OCI-LY3 (cell line): ENCODE measurements at regions not wholly inside any gene's neighbourhood (a gene's known extent, or its start where the extent isn't known, plus 50 kb on each side); places are given as distances from the start of the nearest gene placed in this dataset.

Experiments
- H2AFZ ChIP-seq: fragments of 200-600, 300-600 bp; shearing (Covaris generic); 2 replicates; pipeline ENCODE4 v1.6.0; 2014; ENCODE audit warnings: antibody characterized with exemption, low read depth, low read length
- H3K27ac ChIP-seq: fragments of 200-600, 300-600 bp; sonication (generic); 2 replicates; pipeline ENCODE4 v1.5.1; 2014; ENCODE audit warnings: mild to moderate bottlenecking, low read length, moderate library complexity, mixed read lengths
- H3K27me3 ChIP-seq: fragments of 200-600, 300-600 bp; sonication (generic); 2 replicates; pipeline ENCODE4 v1.6.1; 2014; ENCODE audit warnings: low read depth, low read length, mixed read lengths
- H3K36me3 ChIP-seq: fragments of 200-600, 300-600 bp; sonication (generic); replicated peaks from 2 replicates; pipeline ENCODE3; 2014; ENCODE audit warnings: low read depth, low read length, mixed read lengths
- H3K4me1 ChIP-seq: fragments of 300-600, 200-600 bp; sonication (generic); 2 replicates; pipeline ENCODE4 v1.6.1; 2014; ENCODE audit warnings: low read length, mixed read lengths
- H3K4me2 ChIP-seq: fragments of 200-600, 300-600 bp; sonication (generic); 2 replicates; pipeline ENCODE4 v1.6.1; 2014; ENCODE audit warnings: low read length, mixed read lengths
- H3K4me3 ChIP-seq: fragments of 300-600, 200-600 bp; sonication (generic); 2 replicates; pipeline ENCODE4 v1.5.1; 2014; ENCODE audit warnings: antibody characterized with exemption, mild to moderate bottlenecking, low read length, moderate library complexity
- H3K79me2 ChIP-seq: fragments of 300-600, 200-600 bp; shearing (Covaris generic); 2 replicates; pipeline ENCODE4 v1.6.1; 2014; ENCODE audit warnings: mild to moderate bottlenecking, low read length, mixed read lengths
- H3K9ac ChIP-seq: fragments of 300-600, 200-600 bp; shearing (Covaris generic); 2 replicates; pipeline ENCODE4 v1.6.0; 2014; ENCODE audit warnings: mild to moderate bottlenecking, low read length, moderate library complexity
- H3K9me3 ChIP-seq: fragments of 200-600, 300-600 bp; shearing (Covaris generic); 2 replicates; pipeline ENCODE4 v1.6.1; 2014; ENCODE audit warnings: low read length, mixed read lengths; ENCODE audit not compliant: insufficient read depth
- H4K20me1 ChIP-seq: fragments of 200-600, 300-600 bp; sonication (generic); 2 replicates; pipeline ENCODE4 v1.6.1; 2016; ENCODE audit warnings: low read length, mixed read lengths; ENCODE audit not compliant: insufficient read depth
- EZH2phosphoT487 ChIP-seq: fragments of 200-600 bp; shearing (Covaris generic); IDR thresholded peaks from 2 replicates; pipeline ENCODE4 v1.6.1; 2018; ENCODE audit warnings: antibody characterized with exemption, mixed run types, low read depth
- TF ChIP-seq, protein P1 (sequence below): fragments of 200-600, 300-600 bp; sonication (generic); IDR thresholded peaks from 2 replicates; pipeline ENCODE4 v1.5.1; 2014; ENCODE audit warnings: antibody characterized with exemption, low read length, low read depth

DNA sequence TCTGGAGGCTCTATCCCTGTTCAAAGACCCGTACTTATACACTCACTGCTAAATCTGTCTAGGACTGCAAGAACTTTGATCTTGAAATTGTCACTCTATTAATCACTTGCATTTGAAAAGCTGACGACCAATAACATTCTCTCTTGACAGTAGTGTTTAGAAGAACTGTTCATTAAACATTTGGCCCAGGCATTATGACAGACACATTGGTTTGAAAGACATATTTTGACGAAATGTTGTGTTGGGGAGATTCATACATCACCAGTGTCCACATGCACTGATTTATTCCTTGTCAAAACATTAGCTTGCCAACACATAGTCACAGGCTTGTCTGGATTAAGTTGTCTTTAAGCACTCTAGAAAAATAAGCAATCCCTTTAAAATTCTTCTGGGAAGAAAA, 951.3 kb downstream of the ADGRL2 start:
- Histone ChIP-seq H3K9me3 (no peaks in the 10 kb centered on the region), H3K9ac (no peak overlapping the region)
- TF ChIP-seq EZH2phosphoT487 = no peak
- TF ChIP-seq, protein P1, sequence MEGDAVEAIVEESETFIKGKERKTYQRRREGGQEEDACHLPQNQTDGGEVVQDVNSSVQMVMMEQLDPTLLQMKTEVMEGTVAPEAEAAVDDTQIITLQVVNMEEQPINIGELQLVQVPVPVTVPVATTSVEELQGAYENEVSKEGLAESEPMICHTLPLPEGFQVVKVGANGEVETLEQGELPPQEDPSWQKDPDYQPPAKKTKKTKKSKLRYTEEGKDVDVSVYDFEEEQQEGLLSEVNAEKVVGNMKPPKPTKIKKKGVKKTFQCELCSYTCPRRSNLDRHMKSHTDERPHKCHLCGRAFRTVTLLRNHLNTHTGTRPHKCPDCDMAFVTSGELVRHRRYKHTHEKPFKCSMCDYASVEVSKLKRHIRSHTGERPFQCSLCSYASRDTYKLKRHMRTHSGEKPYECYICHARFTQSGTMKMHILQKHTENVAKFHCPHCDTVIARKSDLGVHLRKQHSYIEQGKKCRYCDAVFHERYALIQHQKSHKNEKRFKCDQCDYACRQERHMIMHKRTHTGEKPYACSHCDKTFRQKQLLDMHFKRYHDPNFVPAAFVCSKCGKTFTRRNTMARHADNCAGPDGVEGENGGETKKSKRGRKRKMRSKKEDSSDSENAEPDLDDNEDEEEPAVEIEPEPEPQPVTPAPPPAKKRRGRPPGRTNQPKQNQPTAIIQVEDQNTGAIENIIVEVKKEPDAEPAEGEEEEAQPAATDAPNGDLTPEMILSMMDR = no peak

DNA sequence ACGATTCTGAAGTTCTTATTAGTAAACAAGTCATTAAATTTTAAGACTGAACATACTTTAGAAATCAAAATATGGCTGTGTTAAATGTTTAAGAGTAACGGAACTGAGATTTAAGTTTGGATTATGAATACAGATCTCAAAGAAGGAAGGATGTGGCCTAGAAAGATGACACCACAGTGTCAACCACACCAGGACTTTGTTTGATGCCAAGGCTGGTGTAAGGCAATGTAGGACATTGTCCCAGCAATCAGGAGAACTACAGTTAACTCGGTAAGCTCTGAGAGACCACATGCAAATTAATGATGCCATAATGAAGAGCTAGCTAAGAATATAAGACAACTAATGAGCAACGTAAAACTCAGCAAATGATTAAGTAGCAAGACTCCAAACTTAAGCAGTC, 932.9 kb downstream of the ADGRL2 start:
- H2AFZ ChIP-seq = no peak overlapping the region
- no peaks in the 10 kb centered on the region for H4K20me1 ChIP-seq
- no peak overlapping the region for H3K9ac ChIP-seq
- H3K4me1 ChIP-seq = no peaks in the 10 kb centered on the region
- no peak overlapping the region for H3K4me3 ChIP-seq
- H3K27ac ChIP-seq = no peak overlapping the region
- H3K79me2 ChIP-seq = no peaks in the 10 kb centered on the region
- H3K9me3 ChIP-seq = 0 out of 2 replicates have a peak, but pooled peaks cover 4% of the 10 kb centered on the region
- H3K36me3 ChIP-seq = no peaks in the 10 kb centered on the region
- no peak for TF ChIP-seq EZH2phosphoT487
- TF ChIP-seq, protein P1 = no peak
- H3K27me3 ChIP-seq = no peaks in the 10 kb centered on the region
- no peak overlapping the region for H3K4me2 ChIP-seq

More for the DNA sequence above, 951.3 kb downstream of the ADGRL2 start:
- Histone ChIP-seq H3K4me1 (no peaks in the 10 kb centered on the region), H3K4me2 (no peak overlapping the region), H3K27me3 (no peaks in the 10 kb centered on the region), H3K4me3 (no peak overlapping the region), H3K36me3 (no peaks in the 10 kb centered on the region), H3K79me2 (no peaks in the 10 kb centered on the region), H4K20me1 (no peaks in the 10 kb centered on the region), H2AFZ (no peak overlapping the region), H3K27ac (no peak overlapping the region)

DNA sequence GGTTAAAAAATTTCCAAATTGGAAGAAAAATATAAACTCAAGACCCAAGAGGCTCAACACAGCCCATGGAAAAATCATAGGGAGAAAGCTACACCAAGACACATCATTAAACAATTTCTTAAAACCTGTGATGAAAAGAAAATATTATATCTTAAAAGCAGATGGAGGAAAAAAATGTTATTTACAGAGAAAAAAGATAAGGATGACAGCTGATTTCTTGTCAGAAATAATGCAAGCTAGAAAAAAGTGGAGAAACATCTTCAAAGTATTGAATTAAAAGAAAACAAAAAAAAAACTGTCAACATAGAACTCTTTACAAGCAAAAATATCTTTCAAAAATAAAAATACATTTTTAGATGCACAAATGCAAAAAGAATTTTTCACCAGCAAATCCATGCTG, 930.5 kb downstream of the ADGRL2 start:
- Histone ChIP-seq H3K4me3 (no peak overlapping the region), H2AFZ (no peak overlapping the region), H3K9me3 (0 out of 2 replicates have a peak, but pooled peaks cover 4% of the 10 kb centered on the region), H3K9ac (no peak overlapping the region), H3K4me2 (no peak overlapping the region), H3K79me2 (no peaks in the 10 kb centered on the region), H3K36me3 (no peaks in the 10 kb centered on the region), H3K27ac (no peak overlapping the region), H4K20me1 (no peaks in the 10 kb centered on the region), H3K27me3 (no peaks in the 10 kb centered on the region), H3K4me1 (no peaks in the 10 kb centered on the region)
- no peak for TF ChIP-seq EZH2phosphoT487
- TF ChIP-seq, protein P1 = no peak

DNA sequence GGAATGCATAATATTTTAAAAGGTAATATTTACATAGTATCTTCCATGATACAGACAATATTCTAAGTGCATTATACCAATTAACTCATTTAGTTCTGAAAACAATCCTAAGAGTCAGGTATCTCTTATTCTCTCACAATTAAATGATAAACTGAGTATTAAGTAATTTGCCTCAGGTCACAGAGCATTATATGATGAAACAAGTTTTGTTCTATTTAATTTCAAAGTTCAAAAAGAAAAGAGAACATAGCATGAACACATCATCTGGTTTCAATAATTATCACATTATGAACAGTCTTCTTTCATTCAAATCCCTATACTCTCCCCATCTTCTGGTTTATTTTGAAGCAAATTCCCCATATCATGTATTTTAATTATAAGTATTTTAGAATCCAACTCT, 927.5 kb downstream of the ADGRL2 start:
- Histone ChIP-seq H3K27me3 (no peaks in the 10 kb centered on the region), H3K9me3 (0 out of 2 replicates have a peak, but pooled peaks cover 4% of the 10 kb centered on the region), H3K4me3 (no peak overlapping the region), H3K4me1 (no peaks in the 10 kb centered on the region), H3K9ac (no peak overlapping the region), H3K4me2 (no peak overlapping the region), H3K79me2 (no peaks in the 10 kb centered on the region), H2AFZ (no peak overlapping the region), H3K27ac (no peak overlapping the region), H3K36me3 (no peaks in the 10 kb centered on the region), H4K20me1 (no peaks in the 10 kb centered on the region)
- no peak for TF ChIP-seq EZH2phosphoT487
- TF ChIP-seq, protein P1 = no peak
